ENCODE measurements at regions not wholly inside any gene's neighbourhood (a gene's known extent, or its start where the extent isn't known, plus 50 kb on each side); places are given as distances from the start of the nearest gene placed in this dataset.

GRCh38 chr3:71968544-71968943, 183.6 kb upstream of the PROK2 start:
- ChIA-PET POLR2A (ENCODE audit: partially characterized antibody) (interaction anchor here (0.6 kb wide), 1 partner anchor 1221 kb away, joined by 3 read pairs; no protein-coding TSS in a partner anchor), CTCF (ENCODE audit: partially characterized antibody) (no interaction called here)
- no peak overlapping the region for H3K4me3 ChIP-seq (ENCODE audit: low read length in 2 of 2)
- H3K9me3 ChIP-seq (ENCODE audit: control insufficient read depth in 1 of 2, low read length in 2 of 2): no peaks in the 10 kb centered on the region
- peaks cover 0 to 3% (median 0%) of the 10 kb centered on the region in 8 donors for H3K9me3 Mint-ChIP-seq
- H3K27ac ChIP-seq (ENCODE audit: low read depth, low read length): no peak overlapping the region
- no peaks in the 10 kb centered on the region for H3K4me1 ChIP-seq (ENCODE audit: insufficient read depth, low read length)
- no peaks in the 10 kb centered on the region for H3K36me3 Mint-ChIP-seq
- no peaks in the 10 kb centered on the region for H3K4me1 Mint-ChIP-seq
- intact Hi-C loops (cut with micrococcal nuclease): no loop called here
- H3K27ac Mint-ChIP-seq: no peak overlapping the region
- H3K27me3 Mint-ChIP-seq: peaks cover 4 to 33% of the 10 kb centered on the region in 2 donors
- DNase-seq: no peak
- no peak overlapping the region for H3K4me3 Mint-ChIP-seq
- H3K27me3 ChIP-seq (ENCODE audit: insufficient read depth, low read length): no peaks in the 10 kb centered on the region
- H3K36me3 ChIP-seq (ENCODE audit: insufficient read depth, low read length): no peaks in the 10 kb centered on the region

- Mint-ChIP-seq H3K9me3 (no peaks in the 10 kb centered on the region), H3K4me1 (no peaks in the 10 kb centered on the region), H3K27ac (no peak overlapping the region), H3K36me3 (no peaks in the 10 kb centered on the region), H3K4me3 (no peak overlapping the region), H3K27me3 (peaks cover 3 to 16% of the 10 kb centered on the region in 2 donors)
- ChIA-PET POLR2A (ENCODE audit: partially characterized antibody) (no interaction called here), CTCF (ENCODE audit: partially characterized antibody) (no interaction called here)
- no peak overlapping the region for H3K4me3 ChIP-seq (ENCODE audit: low read length in 2 of 2)
- no peak for DNase-seq
- H3K36me3 ChIP-seq (ENCODE audit: insufficient read depth, low read length): no peaks in the 10 kb centered on the region
- H3K4me1 ChIP-seq (ENCODE audit: insufficient read depth, low read length): no peaks in the 10 kb centered on the region
- intact Hi-C loops (cut with micrococcal nuclease): no loop called here
- no peaks in the 10 kb centered on the region for H3K27me3 ChIP-seq (ENCODE audit: insufficient read depth, low read length)
- H3K27ac ChIP-seq (ENCODE audit: low read depth, low read length): no peak overlapping the region
- no peaks in the 10 kb centered on the region for H3K9me3 ChIP-seq (ENCODE audit: control insufficient read depth in 1 of 2, low read length in 2 of 2)
These were observed 181.2 kb upstream of the PROK2 start for GRCh38 chr3:71966185-71966584.

DNA sequence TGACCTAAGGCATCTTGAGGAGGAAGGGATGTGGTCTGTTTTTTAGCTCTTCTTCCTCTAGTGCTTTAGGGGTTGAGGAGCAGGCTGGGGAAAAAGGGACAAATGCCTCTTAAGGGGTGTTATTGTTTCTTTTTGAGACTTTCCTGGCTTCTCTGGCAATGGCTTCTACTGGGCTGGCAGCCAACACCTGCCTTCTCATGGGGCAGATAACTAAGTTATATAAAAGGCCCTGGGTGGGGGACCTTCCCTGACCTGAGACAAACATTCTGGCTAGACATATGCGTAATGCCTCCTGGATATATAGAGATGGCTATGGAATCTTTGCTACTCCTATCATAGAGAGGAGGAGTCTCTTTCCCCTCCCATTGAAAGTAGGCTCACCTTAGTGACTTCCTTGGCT, 179.2 kb upstream of the PROK2 start:
- H3K9me3 Mint-ChIP-seq: no peaks in the 10 kb centered on the region
- no peak for DNase-seq
- POLR2A ChIA-PET (ENCODE audit: partially characterized antibody): no interaction called here
- intact Hi-C loops (cut with micrococcal nuclease): no loop called here
- no peaks in the 10 kb centered on the region for H3K4me1 Mint-ChIP-seq
- H3K27ac ChIP-seq (ENCODE audit: low read depth, low read length): no peak overlapping the region
- peaks cover 3 to 16% of the 10 kb centered on the region in 2 donors for H3K27me3 Mint-ChIP-seq
- H3K4me1 ChIP-seq (ENCODE audit: insufficient read depth, low read length): no peaks in the 10 kb centered on the region
- H3K27ac Mint-ChIP-seq: peak overlapping the region in 1 of 7 donors; percentile 19
- no peaks in the 10 kb centered on the region for H3K27me3 ChIP-seq (ENCODE audit: insufficient read depth, low read length)
- no peaks in the 10 kb centered on the region for H3K36me3 ChIP-seq (ENCODE audit: insufficient read depth, low read length)
- H3K4me3 ChIP-seq (ENCODE audit: low read length in 2 of 2): no peak overlapping the region
- H3K9me3 ChIP-seq (ENCODE audit: control insufficient read depth in 1 of 2, low read length in 2 of 2): no peaks in the 10 kb centered on the region
- H3K36me3 Mint-ChIP-seq: no peaks in the 10 kb centered on the region
- H3K4me3 Mint-ChIP-seq: no peak overlapping the region
- CTCF ChIA-PET (ENCODE audit: partially characterized antibody): no interaction called here

DNA sequence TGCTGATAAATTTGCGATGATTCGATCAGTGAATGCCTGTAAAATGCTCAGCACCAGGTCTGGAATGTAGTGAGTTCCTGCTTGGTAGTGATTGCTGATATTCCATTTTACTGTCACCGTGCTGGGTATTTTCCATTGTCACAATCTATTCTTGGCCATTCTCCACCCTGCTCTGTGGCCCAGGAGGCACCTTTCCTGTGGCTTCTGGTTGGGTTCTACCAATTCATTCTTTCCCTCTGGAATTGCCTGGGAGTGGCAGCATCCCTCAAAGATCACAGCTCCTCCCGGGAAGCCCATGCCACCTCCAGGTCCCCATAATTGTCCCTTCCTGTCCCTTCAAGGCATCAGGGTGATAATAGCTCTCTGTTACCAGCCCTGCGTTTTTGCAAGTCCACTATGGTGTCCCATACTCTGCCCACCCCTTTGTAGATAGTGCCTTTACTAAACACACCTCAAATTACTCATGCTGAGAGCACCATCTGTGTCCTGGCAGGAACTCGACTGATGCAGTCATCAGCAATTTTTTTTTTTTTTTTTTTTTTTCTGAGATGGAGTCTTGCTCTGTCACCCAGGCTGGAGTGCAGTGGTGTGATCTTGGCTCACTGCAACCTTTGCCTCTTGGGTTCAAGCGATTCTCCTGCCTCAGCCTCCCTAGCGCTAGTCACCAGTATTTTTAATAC, 177.8 kb upstream of the PROK2 start:
- ChIA-PET CTCF (ENCODE audit: partially characterized antibody) (no interaction called here), POLR2A (ENCODE audit: partially characterized antibody) (no interaction called here)
- H3K27ac ChIP-seq (ENCODE audit: low read depth, low read length): no peak overlapping the region
- Mint-ChIP-seq H3K27me3 (peaks cover 3 to 16% of the 10 kb centered on the region in 2 donors), H3K4me1 (no peaks in the 10 kb centered on the region), H3K27ac (no peak overlapping the region), H3K9me3 (no peaks in the 10 kb centered on the region), H3K36me3 (no peaks in the 10 kb centered on the region), H3K4me3 (no peak overlapping the region)
- intact Hi-C loops (cut with micrococcal nuclease): no loop called here
- no peaks in the 10 kb centered on the region for H3K4me1 ChIP-seq (ENCODE audit: insufficient read depth, low read length)
- no peak overlapping the region for H3K4me3 ChIP-seq (ENCODE audit: low read length in 2 of 2)
- DNase-seq: no peak
- H3K9me3 ChIP-seq (ENCODE audit: control insufficient read depth in 1 of 2, low read length in 2 of 2): no peaks in the 10 kb centered on the region
- H3K36me3 ChIP-seq (ENCODE audit: insufficient read depth, low read length): no peaks in the 10 kb centered on the region
- no peaks in the 10 kb centered on the region for H3K27me3 ChIP-seq (ENCODE audit: insufficient read depth, low read length)

GRCh38 chr3:71961891-71962290, 176.9 kb upstream of the PROK2 start:
- Histone ChIP-seq H3K27me3 (ENCODE audit: insufficient read depth, low read length) (no peaks in the 10 kb centered on the region), H3K27ac (ENCODE audit: low read depth, low read length) (no peak overlapping the region), H3K36me3 (ENCODE audit: insufficient read depth, low read length) (no peaks in the 10 kb centered on the region), H3K9me3 (ENCODE audit: control insufficient read depth in 1 of 2, low read length in 2 of 2) (no peaks in the 10 kb centered on the region), H3K4me3 (ENCODE audit: low read length in 2 of 2) (no peak overlapping the region), H3K4me1 (ENCODE audit: insufficient read depth, low read length) (no peaks in the 10 kb centered on the region)
- Mint-ChIP-seq H3K4me1 (no peaks in the 10 kb centered on the region), H3K27me3 (peaks cover 3 to 16% of the 10 kb centered on the region in 2 donors), H3K27ac (no peak overlapping the region), H3K36me3 (no peaks in the 10 kb centered on the region), H3K4me3 (no peak overlapping the region), H3K9me3 (no peaks in the 10 kb centered on the region)
- ChIA-PET POLR2A (ENCODE audit: partially characterized antibody) (no interaction called here), CTCF (ENCODE audit: partially characterized antibody) (no interaction called here)
- intact Hi-C loops (cut with micrococcal nuclease): no loop called here
- DNase-seq: no peak

- no peaks in the 10 kb centered on the region for H3K36me3 ChIP-seq (ENCODE audit: insufficient read depth, low read length)
- intact Hi-C loops (cut with micrococcal nuclease): no loop called here
- no peak overlapping the region for H3K4me3 ChIP-seq (ENCODE audit: low read length in 2 of 2)
- no peak overlapping the region for H3K27ac ChIP-seq (ENCODE audit: low read depth, low read length)
- H3K4me3 Mint-ChIP-seq: no peak overlapping the region
- H3K36me3 Mint-ChIP-seq: no peaks in the 10 kb centered on the region
- H3K4me1 Mint-ChIP-seq: no peaks in the 10 kb centered on the region
- no peaks in the 10 kb centered on the region for H3K4me1 ChIP-seq (ENCODE audit: insufficient read depth, low read length)
- DNase-seq: no peak
- CTCF ChIA-PET (ENCODE audit: partially characterized antibody): no interaction called here
- H3K9me3 Mint-ChIP-seq: no peaks in the 10 kb centered on the region
- no peaks in the 10 kb centered on the region for H3K27me3 ChIP-seq (ENCODE audit: insufficient read depth, low read length)
- peaks cover 3 to 13% of the 10 kb centered on the region in 2 donors for H3K27me3 Mint-ChIP-seq
- POLR2A ChIA-PET (ENCODE audit: partially characterized antibody): no interaction called here
- H3K9me3 ChIP-seq (ENCODE audit: control insufficient read depth in 1 of 2, low read length in 2 of 2): no peaks in the 10 kb centered on the region
- no peak overlapping the region for H3K27ac Mint-ChIP-seq
These were observed 176.4 kb upstream of the PROK2 start for GRCh38 chr3:71961378-71961777.

GRCh38 chr3:71958533-71958932, 173.6 kb upstream of the PROK2 start:
- Histone ChIP-seq H3K27ac (ENCODE audit: low read depth, low read length) (no peak overlapping the region), H3K4me1 (ENCODE audit: insufficient read depth, low read length) (no peaks in the 10 kb centered on the region), H3K4me3 (ENCODE audit: low read length in 2 of 2) (no peak overlapping the region), H3K9me3 (ENCODE audit: control insufficient read depth in 1 of 2, low read length in 2 of 2) (no peaks in the 10 kb centered on the region), H3K27me3 (ENCODE audit: insufficient read depth, low read length) (no peaks in the 10 kb centered on the region), H3K36me3 (ENCODE audit: insufficient read depth, low read length) (no peaks in the 10 kb centered on the region)
- ChIA-PET POLR2A (ENCODE audit: partially characterized antibody) (no interaction called here), CTCF (ENCODE audit: partially characterized antibody) (interaction anchor here (0.6 kb wide), 1 partner anchor 861 kb away, joined by 3 read pairs; no protein-coding TSS in a partner anchor)
- intact Hi-C loops (cut with micrococcal nuclease): loop anchor here (10.0 kb wide), 1 partner anchor 866 kb away; no protein-coding TSS in a partner anchor
- Mint-ChIP-seq H3K27me3 (no peaks in the 10 kb centered on the region), H3K27ac (peak overlapping the region in 1 of 7 donors; percentile 62), H3K4me1 (peaks cover 0 to 9% (median 0%) of the 10 kb centered on the region in 4 donors), H3K36me3 (no peaks in the 10 kb centered on the region), H3K4me3 (no peak overlapping the region), H3K9me3 (no peaks in the 10 kb centered on the region)
- no peak for DNase-seq

Data from CD4-positive, alpha-beta memory T cell (primary cell).